ENCODE measurements at regions not wholly inside any gene's neighbourhood (a gene's known extent, or its start where the extent isn't known, plus 50 kb on each side); places are given as distances from the start of the nearest gene placed in this dataset.
"Not testable (repeated sequence)": the region's sequence is repeated elsewhere in the genome, so short reads cannot be mapped to it uniquely, and the experiment has no call there.

DNA sequence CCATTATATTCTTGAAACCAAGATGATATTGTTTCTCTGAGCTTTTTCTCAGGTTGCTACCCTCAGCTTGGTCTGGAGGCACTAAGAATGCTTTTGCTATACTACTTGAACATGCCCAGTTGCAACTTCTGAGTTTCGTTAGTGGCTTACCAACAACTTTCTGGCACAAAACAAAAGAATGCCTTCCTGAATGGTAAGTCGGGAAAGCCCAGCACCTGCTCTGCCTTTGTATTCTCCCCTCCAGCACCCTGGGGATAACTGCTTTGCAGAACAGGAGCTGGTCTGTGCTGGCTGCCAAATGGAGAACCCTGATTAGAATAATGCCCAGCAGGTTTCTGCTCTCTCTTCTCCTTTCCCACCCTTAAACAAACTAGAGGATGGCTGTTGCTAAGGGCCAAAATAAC is 149.3 kb downstream of the TGFB2 start:
- no peak for DNase-seq

DNA sequence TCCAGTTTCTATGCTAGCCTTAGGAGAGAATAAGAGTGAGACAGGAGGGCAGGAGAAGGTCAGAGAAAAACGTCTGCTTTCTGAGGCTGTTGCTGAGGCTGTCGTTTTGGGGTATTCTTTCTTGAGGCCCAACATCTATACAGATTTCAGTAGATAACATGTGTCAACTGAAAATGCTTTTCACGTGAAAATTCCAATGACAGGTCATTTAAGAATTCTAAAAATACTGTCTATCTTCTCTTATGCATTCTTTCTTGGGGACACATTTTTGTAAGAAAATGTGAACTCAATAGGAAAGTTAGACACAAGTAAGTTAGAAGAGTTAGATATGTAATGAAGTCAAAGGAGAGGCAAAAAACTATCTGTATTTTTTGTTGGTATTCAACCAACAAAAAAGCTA is 150.8 kb downstream of the TGFB2 start:
- no peak for DNase-seq

DNA sequence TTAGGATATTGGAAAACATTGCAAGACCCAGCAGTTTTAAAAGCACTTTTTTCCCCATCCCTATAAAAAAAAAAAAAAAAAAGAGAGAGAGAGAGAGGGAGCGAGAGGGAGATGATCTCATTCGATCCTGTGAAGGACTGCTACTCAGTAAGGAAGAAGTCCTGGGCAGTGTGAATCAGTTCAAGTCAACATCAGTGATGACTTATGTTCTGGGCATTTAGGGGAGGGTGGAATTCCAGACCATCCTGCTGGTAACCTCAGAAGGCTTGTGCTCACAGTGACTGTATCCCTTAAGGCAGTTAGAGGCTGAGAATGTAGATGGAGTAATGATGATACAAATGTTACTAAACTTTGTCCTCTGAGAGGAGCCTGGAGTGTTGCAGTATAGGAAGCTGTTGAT is 151.4 kb downstream of the TGFB2 start:
- DNase-seq = no peak

DNA sequence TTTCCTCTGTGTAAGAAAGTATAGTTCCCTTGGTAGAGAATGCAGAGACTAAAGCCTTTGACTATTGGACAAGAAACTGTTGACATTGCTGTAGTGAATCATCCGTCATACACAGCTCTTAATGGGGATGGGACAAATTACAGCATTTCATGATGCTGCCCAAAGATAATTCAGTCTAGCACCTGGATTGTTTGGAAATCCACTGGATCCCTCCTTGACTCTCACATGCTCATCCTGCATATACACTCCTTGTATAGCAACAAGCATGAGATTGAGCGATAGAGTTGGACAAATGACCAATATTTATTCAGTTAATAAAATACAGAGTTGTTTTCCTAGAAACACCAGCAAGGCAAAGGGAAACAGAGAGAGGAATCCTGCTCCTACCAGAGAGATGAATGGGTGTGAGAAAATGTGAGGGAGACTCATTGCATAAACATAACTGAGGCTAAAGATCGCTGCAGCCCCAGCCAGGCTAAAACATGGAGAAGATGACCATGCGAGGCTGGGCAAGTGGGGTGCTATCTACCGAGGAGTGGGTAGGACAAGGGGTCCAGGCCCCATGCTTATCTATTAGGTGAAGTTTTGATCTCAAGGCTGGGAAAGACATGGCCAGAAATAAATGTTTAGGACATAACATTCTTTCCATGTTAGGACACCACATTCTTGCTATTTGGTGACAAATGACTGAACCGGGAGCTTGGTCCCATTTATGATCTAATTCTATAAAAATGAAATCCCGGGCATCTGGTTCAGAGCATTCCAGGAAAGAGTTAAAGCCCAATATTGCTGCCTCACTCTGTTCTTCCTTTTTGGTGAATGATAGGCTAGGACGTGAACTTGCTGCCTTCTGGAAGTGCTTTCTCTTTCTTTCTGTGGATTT is 153.2 kb downstream of the TGFB2 start:
- DNase-seq = no peak

- no peak for DNase-seq
Measured at GRCh38 chr1:218499011-218499691, 154.0 kb downstream of the TGFB2 start.

DNA sequence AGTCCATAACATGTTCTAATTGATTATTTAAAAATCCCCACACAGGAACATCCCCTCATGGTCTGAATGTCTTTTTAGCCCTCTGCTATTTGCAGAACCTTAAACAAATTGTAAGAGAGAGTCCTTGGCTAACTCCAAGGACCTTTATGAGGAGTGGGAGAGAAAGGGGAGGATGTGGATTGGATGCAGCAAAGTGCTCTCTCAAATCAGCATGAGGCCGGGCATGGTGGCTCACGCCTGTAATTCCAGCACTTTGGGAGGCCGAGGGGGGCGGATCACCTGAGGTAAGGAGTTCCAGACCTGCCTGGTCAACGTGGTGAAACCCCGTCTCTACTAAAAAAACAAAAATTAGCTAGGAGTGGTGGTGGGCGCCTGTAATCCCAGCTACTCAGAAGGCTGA is 154.8 kb downstream of the TGFB2 start:
- no peak for DNase-seq

- no peak for DNase-seq
Measured at GRCh38 chr1:218501161-218501560, 156.0 kb downstream of the TGFB2 start.

GRCh38 chr1:218502383-218502782 is 157.2 kb downstream of the TGFB2 start:
- no peak for DNase-seq

GRCh38 chr1:218503102-218503501 is 158.0 kb downstream of the TGFB2 start:
- no peak for DNase-seq

GRCh38 chr1:218507355-218508002 is 162.3 kb downstream of the TGFB2 start:
- DNase-seq = no peak

DNA sequence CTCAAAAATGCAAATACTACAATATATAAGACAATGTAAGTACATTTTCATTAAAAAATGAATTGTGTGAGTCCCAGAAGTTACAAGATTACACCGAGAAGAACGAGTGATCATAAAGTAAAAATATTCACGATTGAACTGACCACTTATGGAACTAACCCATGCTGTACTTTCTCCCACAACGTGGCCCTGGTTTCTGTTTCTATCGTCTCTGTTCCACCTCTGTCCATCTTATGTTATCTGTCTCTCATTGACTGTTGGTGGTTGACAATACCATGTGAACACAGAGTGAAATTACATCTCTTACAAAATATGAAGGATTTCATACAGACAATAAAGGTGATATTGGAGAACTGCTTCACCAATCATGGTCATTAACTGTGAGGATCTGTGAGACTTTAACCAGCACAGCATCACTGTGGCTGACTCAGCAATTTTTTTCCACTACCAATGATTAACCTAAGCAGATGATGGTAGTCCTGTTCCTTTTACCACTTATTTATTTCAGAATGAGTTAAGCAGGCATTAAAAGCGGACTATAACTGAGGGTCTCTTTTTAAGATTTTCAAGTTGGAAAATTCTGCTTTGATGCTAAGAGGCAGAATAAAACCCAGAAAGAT is 165.1 kb downstream of the TGFB2 start:
- DNase-seq = no peak

DNA sequence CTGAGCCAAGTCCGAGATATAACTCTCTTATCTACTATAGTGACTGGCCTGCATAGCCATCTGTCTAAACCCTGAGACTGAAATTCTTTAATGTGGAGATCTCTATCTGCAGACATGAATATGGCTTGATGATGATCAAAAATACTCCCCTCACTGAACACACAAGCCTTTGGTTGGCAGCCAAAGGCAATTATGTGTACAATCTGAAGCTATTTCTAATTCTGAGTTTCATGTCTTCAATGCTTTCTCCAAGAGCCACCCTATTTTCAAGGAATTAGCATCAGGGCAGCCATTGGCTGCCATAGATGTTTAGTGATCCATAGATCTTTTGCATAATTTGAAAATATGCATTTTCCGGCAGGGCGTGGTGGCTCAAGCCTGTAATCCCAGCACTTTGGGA is 168.2 kb downstream of the TGFB2 start:
- no peak for DNase-seq

DNA sequence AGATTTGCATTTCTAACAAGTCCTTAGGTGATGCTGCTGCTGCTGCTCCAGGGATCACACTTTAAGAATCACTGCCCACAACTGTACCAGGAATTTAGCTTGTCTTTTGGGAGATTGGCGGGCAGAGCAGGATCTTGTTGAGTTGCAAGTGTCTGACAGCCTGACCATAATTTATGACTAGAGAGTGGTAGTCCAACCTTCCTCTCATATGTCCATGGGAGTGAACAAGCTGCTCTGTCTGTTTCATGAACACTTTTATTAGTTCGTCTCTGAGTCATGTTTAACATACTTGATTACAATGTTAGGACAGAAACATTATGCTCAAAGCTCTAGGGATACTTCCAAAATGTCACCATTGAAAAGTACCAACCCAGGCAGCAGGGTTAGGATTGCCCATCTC is 169.6 kb downstream of the TGFB2 start:
- no peak for DNase-seq

GRCh38 chr1:218516526-218516925 is 171.4 kb downstream of the TGFB2 start:
- DNase-seq = no peak

GRCh38 chr1:218517459-218517858 is 172.3 kb downstream of the TGFB2 start:
- DNase-seq = no peak

GRCh38 chr1:218518216-218518740 is 173.1 kb downstream of the TGFB2 start:
- DNase-seq = no peak

DNA sequence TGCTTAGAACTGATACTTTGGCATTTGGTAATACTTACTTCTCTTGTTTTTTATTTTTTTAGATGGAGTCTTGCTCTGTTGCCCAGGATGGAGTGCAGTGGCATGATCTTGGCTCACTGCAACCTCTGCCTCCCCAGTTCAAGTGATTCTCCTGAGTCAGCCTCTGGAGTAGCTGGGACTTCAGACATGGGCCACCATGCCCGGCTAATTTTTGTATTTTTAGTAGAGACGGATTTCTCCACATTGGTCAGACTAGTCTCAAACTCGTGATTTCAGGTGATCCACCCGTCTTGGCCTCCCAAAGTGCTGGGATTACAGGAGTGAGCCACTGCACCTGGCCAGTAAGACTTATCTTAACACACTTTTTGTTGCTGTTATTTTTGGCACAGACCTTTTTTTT is 175.5 kb downstream of the TGFB2 start:
- not testable (repeated sequence) for DNase-seq

- DNase-seq = no peak
Measured at GRCh38 chr1:218521414-218522169, 176.5 kb downstream of the TGFB2 start.

- no peak for DNase-seq
Measured at GRCh38 chr1:218524526-218524925, 179.4 kb downstream of the TGFB2 start.

DNA sequence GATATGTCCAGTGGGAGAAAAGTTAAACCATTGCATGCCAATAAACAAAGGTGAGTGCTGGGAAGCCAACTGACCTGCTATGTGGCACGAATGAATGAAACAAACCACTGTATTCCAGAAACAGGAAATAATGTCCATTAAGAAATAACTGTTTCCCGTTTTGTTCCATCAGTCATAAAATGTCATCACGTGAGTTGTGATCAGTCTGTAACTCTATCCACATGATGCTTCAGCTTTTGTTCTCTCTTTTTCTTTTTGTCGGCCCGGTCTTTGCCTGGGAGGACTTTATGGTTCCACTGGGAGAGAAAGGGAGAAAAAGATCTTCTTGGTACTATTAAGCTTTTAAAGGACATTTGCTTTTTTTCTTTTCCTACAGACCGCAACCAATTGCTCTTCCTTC is 179.9 kb downstream of the TGFB2 start:
- no peak for DNase-seq

GRCh38 chr1:218525451-218526197 is 180.5 kb downstream of the TGFB2 start:
- no peak for DNase-seq

GRCh38 chr1:218526198-218526580 is 181.1 kb downstream of the TGFB2 start:
- no peak for DNase-seq

All from SIG-M5 (cell line).